GM19395 (cell line): ENCODE measurements at regions not wholly inside any gene's neighbourhood (a gene's known extent, or its start where the extent isn't known, plus 50 kb on each side); places are given as distances from the start of the nearest gene placed in this dataset.
A peak's percentile ranks its signal among the peaks of the same experiment; 100 is the strongest.
"Not testable (repeated sequence)": the region's sequence is repeated elsewhere in the genome, so short reads cannot be mapped to it uniquely, and the experiment has no call there.

Experiments
- ATAC-seq: cut with Tn5 transposase; IDR thresholded peaks from one replicate; pipeline ENCODE4 v1.9.1; 2021; ENCODE audit warnings: mild to moderate bottlenecking, moderate library complexity; ENCODE audit not compliant: unreplicated experiment

DNA sequence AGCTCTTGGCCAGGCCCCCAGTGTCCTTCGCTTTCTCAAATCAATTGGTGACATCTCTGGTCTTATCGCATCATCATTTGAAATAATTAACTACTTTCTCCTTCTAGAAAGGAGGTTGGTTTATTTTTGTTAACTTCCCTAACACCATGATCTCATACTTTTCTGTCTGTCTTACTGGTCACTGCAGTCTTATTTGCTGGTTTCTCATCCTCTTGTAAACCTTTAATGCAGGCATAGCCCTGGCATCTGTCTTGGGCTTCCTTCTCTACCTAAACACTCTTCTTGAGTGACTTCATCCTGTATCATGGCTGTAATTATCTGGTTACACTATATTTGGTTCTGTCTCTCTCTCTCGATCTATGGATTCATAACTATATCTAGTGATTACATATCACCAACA, 152.8 kb downstream of the CYSLTR2 start:
- ATAC-seq: no peak

DNA sequence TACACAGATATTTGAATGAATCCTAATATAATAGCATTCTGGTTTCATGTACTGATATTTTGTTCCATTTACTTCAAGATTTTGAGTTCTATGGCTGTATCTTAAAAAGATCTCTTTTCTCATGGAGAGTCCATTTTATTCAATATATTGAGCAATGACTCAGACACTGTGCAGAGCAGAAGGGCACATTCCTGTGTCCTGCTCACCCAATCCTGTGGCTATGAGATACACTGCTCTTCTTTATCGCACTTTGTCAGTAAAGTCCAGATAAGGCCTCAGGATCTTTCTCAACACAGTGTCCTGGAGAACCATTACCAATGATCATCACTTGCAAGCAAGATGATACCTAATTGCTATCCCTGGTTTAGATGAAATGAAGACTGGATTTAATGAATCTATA, 155.0 kb downstream of the CYSLTR2 start:
- no peak for ATAC-seq

DNA sequence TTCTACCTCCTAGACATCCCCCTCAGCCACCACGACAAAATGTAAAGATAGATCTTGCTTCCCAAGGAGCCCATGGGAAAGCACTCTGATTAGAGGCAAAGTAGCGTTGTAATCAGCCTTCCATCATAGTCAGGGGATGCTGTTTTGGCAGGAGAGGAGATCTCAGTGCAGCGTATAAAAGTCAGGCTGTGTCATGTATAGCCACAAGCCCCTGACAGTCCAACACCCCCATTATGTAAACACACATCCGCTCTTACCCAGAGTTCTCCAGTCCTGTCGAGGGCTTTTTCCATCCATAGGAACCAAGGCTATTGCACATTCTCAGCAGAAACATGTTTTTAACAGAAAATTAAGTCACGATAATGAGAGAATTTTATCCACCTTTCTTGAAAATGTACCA, 156.3 kb downstream of the CYSLTR2 start:
- ATAC-seq: no peak

DNA sequence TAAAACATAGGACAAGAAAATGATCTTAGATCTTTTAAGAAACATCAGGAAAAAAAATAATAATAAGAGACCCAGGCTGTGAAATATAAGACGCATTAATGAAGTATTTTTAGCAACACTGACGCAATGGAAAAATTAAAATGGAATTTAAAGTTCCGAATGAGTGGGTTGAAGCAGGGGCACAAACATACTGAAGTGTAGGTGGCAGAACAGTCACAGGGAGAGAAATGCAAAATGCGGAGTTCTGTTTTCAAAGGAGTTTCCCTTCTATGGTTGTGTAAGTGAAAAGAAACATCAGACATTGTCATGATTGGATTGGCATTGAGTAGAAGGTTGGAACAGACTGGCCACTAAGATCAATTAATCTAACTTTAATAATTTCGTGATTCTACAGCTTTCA, 159.8 kb downstream of the CYSLTR2 start:
- ATAC-seq: no peak

DNA sequence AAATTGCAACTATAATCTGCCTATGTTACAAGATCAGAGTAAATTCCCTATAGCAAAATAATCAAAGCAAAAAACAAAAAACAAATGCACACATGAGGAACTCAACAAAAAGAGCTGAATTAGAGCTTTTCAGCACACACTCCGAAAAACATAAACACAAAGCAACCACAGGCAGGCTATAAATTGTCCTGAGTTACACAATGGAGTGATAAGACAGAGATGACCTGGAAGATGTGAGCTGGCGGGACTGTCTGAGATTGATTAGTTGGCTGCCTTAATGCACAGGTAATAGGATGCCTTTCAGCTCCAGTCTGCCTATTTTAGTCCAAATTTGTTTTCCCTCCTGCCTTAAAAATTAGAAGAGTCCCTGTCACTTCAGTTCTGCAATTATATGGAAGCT, 159.0 kb upstream of the FNDC3A start:
- no peak for ATAC-seq

DNA sequence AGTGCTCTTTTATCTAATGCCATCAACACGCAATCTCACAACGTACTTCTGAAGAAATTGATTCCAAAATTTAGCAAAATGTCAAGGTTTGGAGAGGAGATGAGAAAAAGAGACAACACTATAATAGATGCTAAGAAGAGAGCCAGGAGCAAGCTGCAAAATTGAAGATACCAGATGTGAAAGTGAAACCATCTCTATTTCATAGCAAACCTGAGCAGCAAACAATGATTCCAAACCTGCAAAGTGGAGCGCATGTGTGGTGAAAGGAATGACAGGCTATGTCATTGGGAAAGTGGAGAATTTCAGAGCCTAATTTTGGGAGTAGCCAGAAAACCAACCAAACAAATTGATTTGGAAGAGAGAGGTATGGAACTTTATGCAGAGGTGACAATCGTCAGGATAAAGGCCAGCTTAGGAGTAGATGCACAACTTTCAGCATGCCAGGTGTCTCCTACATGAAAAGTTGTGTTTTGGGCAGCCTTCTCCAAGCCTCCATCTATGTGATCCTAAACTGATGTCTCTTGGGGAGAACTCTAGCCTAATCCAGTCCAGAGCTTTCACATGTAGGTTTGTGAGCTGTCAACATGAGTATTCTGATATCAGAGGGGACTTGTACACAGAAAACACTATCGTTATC, 158.4 kb upstream of the FNDC3A start:
- no peak for ATAC-seq

DNA sequence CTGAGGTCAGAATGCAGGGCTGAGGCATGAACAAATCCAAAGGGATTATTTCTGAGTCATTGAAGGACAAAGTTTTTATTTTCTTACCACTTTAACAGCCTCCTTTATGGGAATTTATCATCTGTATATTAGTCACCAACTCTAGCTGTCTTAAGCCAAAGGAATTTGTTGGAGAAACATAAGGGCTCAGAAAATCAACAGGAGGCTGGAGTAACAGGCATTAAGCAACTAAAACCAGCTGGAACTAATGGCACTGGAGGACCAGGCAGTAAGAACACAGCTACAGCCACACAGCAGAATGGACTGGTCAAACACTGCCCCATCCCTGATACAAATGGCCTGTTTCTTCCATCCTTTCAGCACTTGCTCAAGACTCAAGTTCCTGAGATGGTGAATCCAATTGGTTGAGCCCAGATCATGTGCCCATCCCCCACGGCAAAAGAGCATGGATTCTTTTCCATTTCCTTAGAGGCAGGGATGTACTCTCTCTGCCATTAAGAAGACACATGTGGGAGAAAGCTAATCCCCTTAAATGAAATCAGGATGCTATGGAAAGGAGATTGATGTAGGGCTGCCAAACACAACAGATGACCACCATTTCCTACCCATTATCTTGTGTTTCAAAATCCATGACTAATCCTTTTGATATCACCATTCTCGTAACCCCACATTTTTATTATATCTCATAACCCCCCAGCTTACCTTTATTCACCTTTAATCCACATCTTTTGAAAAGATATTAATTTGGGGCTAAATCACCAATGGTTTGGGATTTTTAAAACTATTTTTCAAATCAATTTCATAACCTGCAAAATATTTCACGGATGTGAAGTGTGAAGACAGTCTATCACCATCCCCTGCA, 157.0 kb upstream of the FNDC3A start:
- ATAC-seq: no peak

DNA sequence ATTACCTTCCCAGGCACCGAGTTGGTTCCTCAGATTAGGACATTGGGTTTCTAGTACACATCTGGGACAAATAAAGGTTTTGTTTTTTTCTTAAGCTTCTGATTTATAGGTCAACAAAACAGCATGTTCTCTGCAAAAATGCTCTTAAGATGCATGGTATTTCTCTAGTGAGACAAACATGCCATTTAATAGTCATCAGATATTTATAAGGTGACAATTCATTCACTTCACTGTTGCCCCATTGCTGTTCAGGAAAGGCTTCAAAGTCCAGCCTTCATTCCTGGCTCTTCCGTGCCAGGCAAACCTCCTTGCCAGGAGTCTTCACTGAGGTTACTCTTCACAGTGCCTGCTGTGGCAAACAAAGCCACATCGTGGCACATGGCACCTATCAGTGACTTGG, 156.3 kb upstream of the FNDC3A start:
- ATAC-seq: no peak

DNA sequence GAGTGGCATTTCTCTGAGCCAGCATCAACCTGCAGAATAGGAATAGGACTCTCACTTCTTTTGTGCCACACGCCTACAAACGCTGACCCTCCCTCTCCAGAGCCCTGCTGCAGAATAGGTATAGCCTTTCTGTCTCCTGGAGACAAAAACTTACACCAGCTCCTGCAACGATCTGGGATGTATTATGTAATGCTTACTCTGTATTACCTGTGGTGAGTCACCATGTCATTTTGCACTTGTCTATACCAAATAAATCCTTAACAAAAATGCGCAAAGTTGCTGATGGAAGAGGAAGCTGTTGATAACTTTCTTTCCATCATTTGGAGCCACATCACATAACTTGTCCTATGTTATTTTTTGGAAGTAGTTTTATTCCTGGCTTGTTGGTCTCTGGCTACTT, 155.8 kb upstream of the FNDC3A start:
- no peak for ATAC-seq

DNA sequence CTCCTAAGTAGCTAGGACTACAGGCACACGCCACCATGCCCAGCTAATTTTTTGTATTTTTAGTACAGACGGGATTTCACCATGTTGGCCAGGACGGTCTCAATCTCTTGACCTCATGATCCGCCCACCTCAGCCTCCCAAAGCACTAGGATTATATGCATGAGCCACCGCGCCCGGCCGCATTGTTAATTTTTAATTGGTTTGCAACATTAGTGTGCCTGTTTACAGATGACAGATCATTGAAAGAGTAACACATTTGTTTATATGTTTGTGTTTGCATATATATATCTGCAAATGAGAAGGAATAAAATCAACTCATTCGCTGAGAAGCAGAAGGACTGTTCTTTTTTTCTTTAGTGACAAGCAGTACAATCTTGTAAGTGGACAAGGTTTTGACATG, 152.2 kb upstream of the FNDC3A start:
- ATAC-seq: not testable (repeated sequence)

DNA sequence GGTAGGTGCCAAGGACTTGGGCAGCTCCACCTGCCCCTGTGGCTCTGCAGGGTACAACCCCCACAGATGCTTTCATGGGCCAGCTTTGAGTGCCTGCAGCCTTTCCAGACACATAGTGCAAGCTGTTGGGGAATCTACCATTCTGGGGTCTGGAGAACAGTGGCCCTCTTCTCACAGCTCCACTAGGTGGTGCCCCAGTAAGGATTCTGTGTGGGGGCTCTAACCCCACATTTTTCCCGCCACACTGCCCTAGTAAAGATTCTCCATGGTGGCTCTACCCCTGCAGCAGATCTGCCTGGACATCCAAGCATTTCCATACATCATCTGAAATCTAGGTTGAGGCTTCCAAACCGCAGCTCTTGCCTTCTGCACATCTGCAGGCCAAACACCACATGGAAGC, 149.7 kb upstream of the FNDC3A start:
- no peak for ATAC-seq

DNA sequence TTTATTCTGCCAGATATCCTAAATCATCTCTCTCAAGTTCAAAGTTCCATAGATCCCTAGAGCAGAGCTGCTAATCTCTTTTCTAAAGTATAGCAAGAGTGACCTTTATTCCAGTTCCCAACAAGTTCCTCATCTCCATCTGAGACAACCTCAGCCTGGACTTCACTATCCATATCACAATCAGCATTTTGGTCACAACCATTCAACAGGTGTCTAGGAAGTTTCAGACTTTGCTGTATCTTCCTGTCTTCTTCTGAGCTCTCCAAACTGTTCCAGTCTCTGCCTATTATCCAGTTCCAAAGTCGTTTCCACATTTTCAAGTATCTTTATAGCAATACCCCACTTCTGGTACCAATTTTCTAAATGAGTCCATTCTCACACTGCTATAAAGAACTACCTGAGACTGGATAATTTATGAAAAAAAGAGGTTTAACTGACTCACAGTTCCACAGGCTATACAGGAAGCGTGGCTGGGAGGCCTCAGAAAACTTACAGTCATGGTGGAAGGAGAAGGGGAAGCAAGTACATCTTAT, 148.7 kb upstream of the FNDC3A start:
- ATAC-seq: not testable (repeated sequence)

DNA sequence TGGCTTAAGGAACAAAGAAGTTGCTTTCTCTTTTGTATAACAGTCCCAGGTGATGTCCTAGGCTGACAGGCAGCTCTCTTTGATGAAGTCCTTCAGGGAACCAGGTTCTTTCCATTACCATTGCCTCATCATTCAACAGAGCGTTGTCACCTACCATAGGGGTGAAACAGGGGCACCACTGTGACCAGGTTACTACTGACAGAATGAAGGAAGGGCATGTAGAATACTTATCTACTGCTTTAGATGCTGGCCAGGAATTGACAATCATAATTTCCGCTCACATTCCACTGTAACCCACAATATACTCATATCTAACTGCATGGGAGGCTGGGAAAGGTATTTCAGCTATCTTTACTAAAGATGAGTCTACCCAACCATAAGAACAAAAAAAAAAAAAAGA, 148.0 kb upstream of the FNDC3A start:
- no peak for ATAC-seq

DNA sequence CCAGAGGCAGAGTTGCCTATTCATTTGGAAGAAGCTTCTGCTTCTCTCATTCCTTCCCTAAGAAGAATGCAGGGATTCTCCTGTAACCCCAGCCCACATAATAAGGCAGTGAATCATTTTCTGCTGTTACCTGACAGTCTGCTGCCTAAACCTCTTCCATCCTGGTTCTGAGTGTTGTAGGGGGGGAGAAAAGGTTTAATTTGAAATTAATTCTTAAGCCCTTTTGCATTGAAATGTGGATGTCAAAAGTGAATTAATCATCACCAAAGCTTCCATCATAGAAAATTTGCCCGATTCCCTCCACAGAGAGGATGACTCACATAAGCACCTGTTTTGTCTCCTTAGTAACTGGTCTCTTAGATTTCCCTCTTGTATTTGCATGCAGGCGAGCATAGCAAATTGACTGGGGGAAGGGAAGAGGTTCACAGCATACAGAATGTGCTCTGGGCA, 146.7 kb upstream of the FNDC3A start:
- ATAC-seq: no peak

DNA sequence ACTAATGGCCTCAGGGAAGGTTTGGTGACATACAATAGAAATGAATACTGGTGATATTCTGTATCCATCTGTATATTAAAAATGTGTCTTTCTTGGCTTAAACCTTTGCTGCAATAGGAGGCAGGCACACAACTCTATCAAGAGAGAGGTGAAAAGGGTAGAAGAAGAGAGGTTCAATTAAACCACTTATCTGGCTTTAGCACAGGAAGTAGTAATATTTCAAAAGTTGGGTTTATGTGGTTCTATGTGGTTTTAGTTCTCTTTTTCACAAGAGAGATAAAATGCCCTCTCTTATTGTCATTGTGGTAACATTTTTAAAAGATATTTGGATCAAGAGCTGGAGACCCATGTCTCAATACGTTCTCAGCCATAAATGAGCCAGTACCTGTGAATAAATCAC, 146.2 kb upstream of the FNDC3A start:
- ATAC-seq: no peak

DNA sequence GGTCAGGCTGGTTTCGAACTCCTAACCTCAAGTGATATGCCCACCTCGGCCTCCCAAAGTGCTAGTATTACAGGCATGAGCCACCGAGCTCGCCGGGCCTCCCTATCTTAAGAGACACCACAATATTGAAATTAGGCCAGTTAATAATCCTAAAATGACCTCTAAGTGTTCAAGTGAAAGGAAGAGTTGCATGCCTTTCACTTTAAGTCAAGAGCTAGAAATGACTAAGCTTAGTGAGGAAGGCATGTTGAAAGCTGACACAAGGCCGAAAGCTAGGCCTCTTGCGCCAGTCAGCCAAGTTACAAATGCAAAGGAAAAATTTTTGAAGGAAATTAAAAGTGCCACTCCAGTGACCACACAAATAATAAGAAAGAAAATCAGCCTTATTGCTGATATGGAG, 144.5 kb upstream of the FNDC3A start:
- peak; percentile 70 for ATAC-seq

DNA sequence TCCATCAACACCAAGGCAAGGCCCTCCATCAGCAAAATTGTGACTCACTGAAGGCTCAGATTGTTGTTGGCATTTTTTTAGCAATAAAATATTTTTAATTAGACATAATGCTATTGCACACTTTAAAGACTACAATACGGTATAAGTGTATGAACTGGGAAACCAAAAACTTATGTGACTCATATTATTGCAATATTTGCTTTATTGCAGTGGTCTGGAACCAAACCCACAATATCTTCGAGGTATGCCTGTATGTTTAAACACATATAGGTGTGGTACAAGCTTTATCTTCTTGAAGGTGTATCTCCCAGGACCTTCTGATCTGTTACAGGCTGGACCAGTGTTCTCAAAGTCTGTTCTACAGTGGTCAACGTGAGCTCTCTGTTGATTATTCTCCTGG, 142.3 kb upstream of the FNDC3A start:
- no peak for ATAC-seq

DNA sequence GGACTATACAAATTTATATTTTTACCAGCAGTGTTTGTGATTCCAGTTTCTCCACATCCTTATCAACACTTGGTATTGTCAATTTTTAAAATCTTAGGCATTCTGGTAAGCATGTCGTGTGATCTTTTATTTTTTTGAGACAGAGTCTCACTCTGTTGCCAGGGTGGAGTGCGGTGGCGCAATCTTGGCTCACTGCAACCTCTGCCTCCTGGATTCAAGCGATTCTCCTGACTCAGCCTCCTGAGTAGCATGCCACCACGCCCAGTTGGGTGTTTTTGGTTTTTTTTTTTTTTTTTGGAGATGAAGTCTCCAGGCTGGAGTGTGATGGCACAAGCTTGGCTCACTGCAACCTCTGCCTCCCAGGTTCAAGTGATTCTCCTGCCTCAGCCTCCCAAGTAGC, 140.4 kb upstream of the FNDC3A start:
- not testable (repeated sequence) for ATAC-seq

DNA sequence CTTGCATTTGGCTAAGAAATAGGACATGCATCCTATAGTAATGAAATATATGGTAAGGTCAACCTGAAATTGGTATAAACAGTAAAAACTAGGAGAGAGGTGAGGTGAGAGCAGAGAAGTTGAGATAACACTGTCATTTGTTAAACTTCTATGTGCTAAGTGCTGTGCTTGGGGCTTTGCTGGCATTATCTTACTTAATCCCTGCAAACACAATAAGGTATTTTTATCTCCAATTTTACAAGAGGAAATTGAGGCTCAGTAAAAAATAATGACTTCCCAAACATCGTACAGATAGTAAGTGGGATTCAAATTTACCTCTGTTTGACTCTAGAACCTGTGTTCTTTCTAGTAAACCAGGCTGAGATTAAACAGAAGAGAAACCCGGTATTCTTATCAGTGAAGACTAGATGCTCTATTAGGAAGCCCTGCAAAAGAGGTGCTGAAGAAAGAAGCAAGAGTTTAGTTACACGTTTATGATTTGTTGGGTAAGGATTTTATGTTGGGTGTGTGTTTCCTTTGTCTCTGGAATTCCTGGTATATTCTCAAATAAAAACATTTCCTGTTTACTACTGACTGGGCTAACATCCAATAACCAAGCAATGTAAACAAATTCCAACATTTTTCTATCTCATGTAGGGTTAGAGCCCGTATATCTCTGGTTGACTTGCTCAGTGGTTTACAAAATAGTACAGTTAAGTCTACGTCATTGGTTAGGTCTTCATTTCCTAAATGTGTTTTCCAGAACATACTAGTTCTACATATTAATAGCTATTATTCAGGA, 137.3 kb upstream of the FNDC3A start:
- ATAC-seq: no peak

DNA sequence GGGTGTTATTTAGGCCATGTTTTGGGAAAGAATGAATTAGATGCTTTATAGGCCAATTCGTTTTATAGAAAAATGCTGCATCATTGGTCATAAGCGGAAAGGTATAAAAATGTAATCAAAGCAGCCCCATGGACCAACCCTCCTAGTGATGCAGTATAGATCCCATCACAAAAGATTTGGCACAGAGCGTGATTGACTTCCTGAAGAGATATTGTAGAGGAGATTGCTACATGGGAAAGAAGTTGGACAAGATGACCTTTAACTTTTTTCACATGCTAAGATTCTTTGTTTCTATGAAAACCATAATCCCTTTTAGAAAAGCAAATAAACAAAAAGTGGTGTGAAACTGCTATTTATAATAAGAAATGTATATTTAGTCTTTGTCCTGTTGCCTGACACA, 136.5 kb upstream of the FNDC3A start:
- no peak for ATAC-seq

DNA sequence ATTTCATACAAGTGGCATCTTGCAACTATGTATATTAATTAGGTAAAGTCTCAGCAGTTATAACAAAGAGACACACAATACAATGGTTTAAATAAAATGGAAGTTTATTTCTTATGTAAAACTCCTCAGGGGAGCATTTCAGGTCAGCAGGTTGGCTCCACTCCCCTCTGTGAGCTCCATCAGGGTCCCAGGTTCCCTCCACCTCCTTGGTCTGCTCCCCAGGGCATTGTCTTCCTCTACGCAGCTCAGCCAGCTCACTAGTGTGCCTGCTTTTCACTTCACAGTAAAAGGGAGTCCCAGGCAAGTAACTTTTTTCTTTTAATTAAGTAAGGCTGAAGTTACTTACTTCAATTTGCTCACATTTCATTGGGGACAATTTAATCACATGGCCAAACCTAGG, 135.3 kb upstream of the FNDC3A start:
- ATAC-seq: no peak

DNA sequence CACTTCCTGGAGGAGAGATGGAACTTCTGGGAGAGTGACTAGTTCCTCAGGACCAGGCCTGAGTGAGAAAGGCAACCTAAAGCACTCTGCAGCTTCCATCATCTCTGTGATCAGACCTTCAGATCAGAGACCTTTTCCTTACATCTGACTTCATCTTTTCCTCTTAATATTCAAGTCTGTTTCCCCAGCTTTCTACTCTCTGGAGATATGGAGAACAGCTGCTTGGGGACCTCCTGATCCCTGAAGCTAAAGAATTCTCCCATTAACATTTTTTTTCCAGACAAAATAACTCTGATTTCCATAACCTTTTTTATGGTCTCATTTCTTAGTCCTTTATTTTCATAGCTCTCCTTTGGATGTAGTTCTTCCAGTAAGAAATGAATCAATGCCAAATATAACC, 133.4 kb upstream of the FNDC3A start:
- no peak for ATAC-seq
